Tibial artery (tissue), 4 donors: ENCODE measurements at regions not wholly inside any gene's neighbourhood (a gene's known extent, or its start where the extent isn't known, plus 50 kb on each side); places are given as distances from the start of the nearest gene placed in this dataset.
"Not testable (repeated sequence)": the region's sequence is repeated elsewhere in the genome, so short reads cannot be mapped to it uniquely, and the experiment has no call there.

Experiments used
- DNase-seq, 2 donors: peaks; one replicate each; pipeline ENCODE4 v3.0.0-alpha.2; 2019
- H3K27ac ChIP-seq, 2 donors: fragments of 200-600 bp; sonication (generic) in 1 of 2; 1 replicate in 1 of 2; 2 replicates in 1 of 2; pipeline ENCODE4 v1.5.1; 2018 to 2019; ENCODE audit warnings: mild to moderate bottlenecking in 1 of 2
- H3K27me3 ChIP-seq, 2 donors: fragments of 200-600 bp; sonication (generic) in 1 of 2; one replicate each; pipeline versions ENCODE4 v1.5.1 to v1.6.0; 2016 to 2019
- H3K36me3 ChIP-seq, 3 donors: fragments of 200-600 bp; sonication (generic) in 2 of 3; one replicate each; pipeline ENCODE4 v1.5.1; 2016 to 2019; ENCODE audit warnings: mild to moderate bottlenecking in 2 of 3
- H3K4me1 ChIP-seq, 4 donors: fragments of 200-600 bp; sonication (generic) in 2 of 4; 1 replicate in 3 of 4; 2 replicates in 1 of 4; pipeline ENCODE4 v1.5.1; 2016 to 2019
- H3K4me3 ChIP-seq, 2 donors: fragments of 200-600 bp; sonication (generic) in 1 of 2; 1 replicate in 1 of 2; 2 replicates in 1 of 2; pipeline ENCODE4 v1.5.1; 2018 to 2019; ENCODE audit warnings: mild to moderate bottlenecking in 2 of 2
- H3K9me3 ChIP-seq, 3 donors: fragments of 200-600 bp; sonication (generic) in 1 of 3; one replicate each; pipeline ENCODE4 v1.5.1; 2016 to 2019
- CTCF ChIP-seq, 2 experiments: fragments of 200-600 bp in 1 of 2; fragments of 450-650 bp in 1 of 2; IDR thresholded peaks; one replicate each; pipeline ENCODE4 v1.5.1; 2017 to 2019; ENCODE audit warnings: antibody characterized with exemption in 2 of 2, mild to moderate bottlenecking in 1 of 2, moderate library complexity in 1 of 2
- intact Hi-C: fragments of 100-400 bp; cut with DNase I; formaldehyde crosslinking; loops from one replicate; pipeline ENCODE4 v1.15.0; 2023; ENCODE audit warnings: low total_unique reads

GRCh38 chr9:135306699-135307098 lies 172.9 kb upstream of the PPP1R26 start:
- Histone ChIP-seq H3K27ac (no peak overlapping the region), H3K27me3 (peaks cover 0 to 51% of the 10 kb centered on the region in 2 donors), H3K9me3 (peaks cover 0 to 9% (median 4%) of the 10 kb centered on the region in 3 donors), H3K4me1 (no peaks in the 10 kb centered on the region), H3K4me3 (no peak overlapping the region), H3K36me3 (no peaks in the 10 kb centered on the region)
- intact Hi-C loops = no loop called here
- DNase-seq = no peak
- no peak for TF ChIP-seq CTCF (IDR thresholded peaks at IDR 0.05)

- DNase-seq = no peak
- TF ChIP-seq CTCF (IDR thresholded peaks at IDR 0.05) = no peak
- peaks cover 0 to 45% of the 10 kb centered on the region in 2 donors for H3K27me3 ChIP-seq
- intact Hi-C loops = no loop called here
- H3K4me1 ChIP-seq = no peaks in the 10 kb centered on the region
- H3K36me3 ChIP-seq = no peaks in the 10 kb centered on the region
- peaks cover 0 to 15% (median 8%) of the 10 kb centered on the region in 3 donors for H3K9me3 ChIP-seq
- no peak overlapping the region for H3K4me3 ChIP-seq
- no peak overlapping the region for H3K27ac ChIP-seq
Observed at GRCh38 chr9:135307300-135307699, 172.3 kb upstream of the PPP1R26 start.

- H3K27ac ChIP-seq, DNase-seq, intact Hi-C loops, H3K36me3 ChIP-seq, H3K4me1 ChIP-seq, H3K4me3 ChIP-seq: not testable (repeated sequence)
- Histone ChIP-seq H3K27me3 (peaks cover 0 to 39% of the 10 kb centered on the region in 2 donors), H3K9me3 (peaks cover 0 to 21% (median 10%) of the 10 kb centered on the region in 3 donors)
Observed at GRCh38 chr9:135307919-135308318, 171.7 kb upstream of the PPP1R26 start.

- no peak for TF ChIP-seq CTCF (IDR thresholded peaks at IDR 0.05)
- Histone ChIP-seq H3K27me3 (peaks cover 0 to 37% of the 10 kb centered on the region in 2 donors), H3K36me3 (no peaks in the 10 kb centered on the region), H3K27ac (no peak overlapping the region), H3K4me1 (no peaks in the 10 kb centered on the region), H3K4me3 (no peak overlapping the region), H3K9me3 (peaks cover 0 to 25% (median 20%) of the 10 kb centered on the region in 3 donors)
- DNase-seq = no peak
- intact Hi-C loops = no loop called here
Observed at GRCh38 chr9:135308821-135309762, 170.5 kb upstream of the PPP1R26 start.

- intact Hi-C loops = no loop called here
- no peak for DNase-seq
- H3K27me3 ChIP-seq = peaks cover 0 to 35% of the 10 kb centered on the region in 2 donors
Observed at GRCh38 chr9:135309763-135310125, 169.8 kb upstream of the PPP1R26 start.

More at GRCh38 chr9:135309763-135310125, 169.8 kb upstream of the PPP1R26 start:
- Histone ChIP-seq H3K36me3 (no peaks in the 10 kb centered on the region), H3K4me1 (no peaks in the 10 kb centered on the region), H3K9me3 (peaks cover 0 to 25% (median 20%) of the 10 kb centered on the region in 3 donors), H3K4me3 (no peak overlapping the region), H3K27ac (no peak overlapping the region)
- no peak for TF ChIP-seq CTCF (IDR thresholded peaks at IDR 0.05)
